ENCODE measurements at regions not wholly inside any gene's neighbourhood (a gene's known extent, or its start where the extent isn't known, plus 50 kb on each side); places are given as distances from the start of the nearest gene placed in this dataset.

GRCh38 chr12:77572371-77572770 is 258.3 kb upstream of the NAV3 start:
- CTCF ChIA-PET: no interaction called here
- Histone ChIP-seq H3K9me3 (ENCODE audit: control insufficient read depth, insufficient read depth, low read depth, low read length) (no peaks in the 10 kb centered on the region), H3K4me1 (ENCODE audit: control insufficient read depth, insufficient read depth, low read length) (no peaks in the 10 kb centered on the region), H3K27me3 (ENCODE audit: control insufficient read depth, insufficient read depth, low read length) (no peaks in the 10 kb centered on the region), H3K4me3 (ENCODE audit: low read depth in 2 of 2, low read length in 2 of 2) (no peak overlapping the region), H3K36me3 (ENCODE audit: control insufficient read depth, insufficient read depth, low read length) (no peaks in the 10 kb centered on the region), H3K27ac (ENCODE audit: low read length) (no peak overlapping the region)
- DNase-seq (ENCODE audit: low read depth, low spot score): no peak
- in situ Hi-C loops (cut with HindIII; ENCODE audit: low pct_unique_long_range_greater_than_20kb, low sequenced_read_pairs) (no loop called here), intact Hi-C loops (cut with micrococcal nuclease; ENCODE audit: unreplicated experiment) (no loop called here)
- POLR2A ChIA-PET: no interaction called here
- no TSS peak for BruUV-seq (replicated peaks)
- ATAC-seq: no peak
- no peak for TF ChIP-seq SIN3A (IDR thresholded peaks at IDR 0.05; ENCODE audit: borderline replicate concordance, insufficient read depth, low read depth, low read length)
- TF ChIP-seq TCF7L2 (IDR thresholded peaks at IDR 0.05; ENCODE audit: low read depth, low read length): no peak
- no peak for TF ChIP-seq CTCF (IDR thresholded peaks at IDR 0.05)
- no peak for TF ChIP-seq REST (IDR thresholded peaks at IDR 0.05; ENCODE audit: insufficient read depth in 1 of 2, low read depth in 2 of 2, low read length in 1 of 2)
- TF ChIP-seq POLR2AphosphoS5 (IDR thresholded peaks at IDR 0.05; ENCODE audit: low read depth, low read length): no peak

- no TSS peak for BruUV-seq (replicated peaks)
- H3K36me3 ChIP-seq (ENCODE audit: control insufficient read depth, insufficient read depth, low read length): no peaks in the 10 kb centered on the region
- DNase-seq (ENCODE audit: low read depth, low spot score): no peak
- H3K4me3 ChIP-seq (ENCODE audit: low read depth in 2 of 2, low read length in 2 of 2): no peak overlapping the region
- no peaks in the 10 kb centered on the region for H3K9me3 ChIP-seq (ENCODE audit: control insufficient read depth, insufficient read depth, low read depth, low read length)
- no peak for ATAC-seq
- TF ChIP-seq REST (IDR thresholded peaks at IDR 0.05; ENCODE audit: insufficient read depth in 1 of 2, low read depth in 2 of 2, low read length in 1 of 2): no peak
- TF ChIP-seq CTCF (IDR thresholded peaks at IDR 0.05): no peak
- TF ChIP-seq POLR2AphosphoS5 (IDR thresholded peaks at IDR 0.05; ENCODE audit: low read depth, low read length): no peak
- TF ChIP-seq TCF7L2 (IDR thresholded peaks at IDR 0.05; ENCODE audit: low read depth, low read length): no peak
- TF ChIP-seq SIN3A (IDR thresholded peaks at IDR 0.05; ENCODE audit: borderline replicate concordance, insufficient read depth, low read depth, low read length): no peak
- POLR2A ChIA-PET: no interaction called here
- intact Hi-C loops (cut with micrococcal nuclease; ENCODE audit: unreplicated experiment): no loop called here
- in situ Hi-C loops (cut with HindIII; ENCODE audit: low pct_unique_long_range_greater_than_20kb, low sequenced_read_pairs): no loop called here
- no peaks in the 10 kb centered on the region for H3K4me1 ChIP-seq (ENCODE audit: control insufficient read depth, insufficient read depth, low read length)
- H3K27me3 ChIP-seq (ENCODE audit: control insufficient read depth, insufficient read depth, low read length): no peaks in the 10 kb centered on the region
- H3K27ac ChIP-seq (ENCODE audit: low read length): no peak overlapping the region
- CTCF ChIA-PET: no interaction called here
Measured at GRCh38 chr12:77571768-77572167, 258.9 kb upstream of the NAV3 start.

All from Panc1 (cell line).